Stimulated activated naive CD8-positive, alpha-beta T cell treated with anti-CD3 and anti-CD28 coated beads, Interleukin-15, Interleukin-2, amounts not matched to agents 100 ng/mL and 50 ng/mL, for 24 hours (primary cell): ENCODE measurements at regions not wholly inside any gene's neighbourhood (a gene's known extent, or its start where the extent isn't known, plus 50 kb on each side); places are given as distances from the start of the nearest gene placed in this dataset.

Source experiments
- H3K27ac Mint-ChIP-seq: one replicate; pipeline ENCODE4 v1.8.0; 2021; ENCODE audit warnings: mild to moderate bottlenecking, mixed read lengths
- H3K27me3 Mint-ChIP-seq: one replicate; pipeline ENCODE4 v1.8.0; 2021; ENCODE audit warnings: mixed read lengths
- H3K36me3 Mint-ChIP-seq: one replicate; pipeline ENCODE4 v1.8.0; 2021; ENCODE audit warnings: low read depth, mixed read lengths
- H3K4me1 Mint-ChIP-seq: one replicate; pipeline ENCODE4 v1.8.0; 2021; ENCODE audit warnings: low read depth, mixed read lengths
- H3K4me3 Mint-ChIP-seq: one replicate; pipeline ENCODE4 v1.8.0; 2021; ENCODE audit warnings: mild to moderate bottlenecking, mixed read lengths
- H3K9me3 Mint-ChIP-seq: one replicate; pipeline ENCODE4 v1.8.0; 2021; ENCODE audit warnings: mixed read lengths

DNA sequence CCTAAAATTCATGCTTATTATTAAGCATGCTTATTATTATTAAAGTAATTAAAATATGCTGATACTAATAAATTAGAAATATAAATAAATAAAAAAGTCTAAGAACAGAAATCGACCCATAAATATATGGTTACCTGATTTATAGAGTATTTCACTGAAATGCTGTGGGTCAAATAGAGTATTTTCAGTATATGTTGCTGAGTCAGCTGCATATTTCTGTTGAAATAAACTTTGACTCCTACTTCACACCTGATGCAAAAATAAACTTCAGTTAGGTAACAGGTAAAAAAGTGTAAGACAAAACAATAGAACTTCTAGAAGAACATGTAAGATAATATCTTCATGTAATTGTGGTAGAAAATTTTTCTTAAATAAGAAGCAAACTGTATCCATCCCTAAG is 967.9 kb downstream of the TRHDE start:
- no peak overlapping the region for H3K27ac Mint-ChIP-seq
- no peaks in the 10 kb centered on the region for H3K4me1 Mint-ChIP-seq
- no peaks in the 10 kb centered on the region for H3K27me3 Mint-ChIP-seq
- H3K4me3 Mint-ChIP-seq = no peak overlapping the region
- H3K9me3 Mint-ChIP-seq = peaks cover 10% of the 10 kb centered on the region
- H3K36me3 Mint-ChIP-seq = no peaks in the 10 kb centered on the region

DNA sequence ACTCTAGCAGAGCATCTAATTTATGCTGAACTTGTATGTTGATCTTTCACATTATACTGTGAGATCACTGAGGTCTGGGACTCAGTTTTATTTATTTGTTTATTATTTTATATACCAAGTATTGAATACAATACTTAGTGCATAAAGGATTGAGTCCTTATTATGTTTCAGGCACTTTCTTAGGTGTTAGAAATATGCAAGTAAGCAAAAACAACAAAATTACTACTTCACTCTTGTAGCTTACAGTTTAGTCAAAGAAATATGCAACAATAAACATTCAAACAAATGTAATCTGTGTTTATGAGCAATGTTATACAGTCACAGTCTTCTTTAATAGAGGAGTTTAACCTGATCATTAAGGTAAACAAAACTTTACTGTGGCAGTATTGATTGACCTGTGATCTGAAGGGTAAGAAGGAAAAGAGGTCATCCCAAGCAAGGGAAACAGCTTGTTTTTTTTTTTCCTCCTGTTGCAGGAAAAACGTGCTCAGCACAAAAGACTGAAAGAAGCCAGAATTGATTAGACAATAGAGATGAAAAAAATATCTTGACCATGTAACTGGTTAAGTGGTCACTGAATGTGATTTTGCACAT is 990.7 kb downstream of the TRHDE start:
- no peak overlapping the region for H3K27ac Mint-ChIP-seq
- no peaks in the 10 kb centered on the region for H3K36me3 Mint-ChIP-seq
- no peak overlapping the region for H3K4me3 Mint-ChIP-seq
- no peaks in the 10 kb centered on the region for H3K4me1 Mint-ChIP-seq
- no peaks in the 10 kb centered on the region for H3K27me3 Mint-ChIP-seq
- H3K9me3 Mint-ChIP-seq = peaks cover 9% of the 10 kb centered on the region

DNA sequence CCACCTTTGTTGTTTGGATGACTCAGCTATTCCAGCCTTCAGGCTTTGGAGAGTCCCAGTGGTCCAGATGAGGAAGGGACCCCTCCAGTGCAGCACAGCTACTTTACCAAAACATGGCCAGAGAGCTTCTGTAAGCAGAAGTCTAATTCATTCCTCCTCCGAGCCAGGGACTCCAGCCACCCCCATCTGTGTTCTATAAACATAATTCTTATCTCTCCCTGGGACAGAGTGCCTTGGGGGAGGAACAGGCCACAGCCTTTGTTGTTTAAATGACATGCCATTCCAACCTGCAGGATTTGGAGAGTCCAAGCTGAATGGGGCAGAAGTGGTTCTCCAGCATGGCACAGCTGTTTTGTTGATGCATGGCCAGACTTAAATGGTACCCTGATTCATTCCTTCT is 994.0 kb downstream of the TRHDE start:
- no peaks in the 10 kb centered on the region for H3K36me3 Mint-ChIP-seq

DNA sequence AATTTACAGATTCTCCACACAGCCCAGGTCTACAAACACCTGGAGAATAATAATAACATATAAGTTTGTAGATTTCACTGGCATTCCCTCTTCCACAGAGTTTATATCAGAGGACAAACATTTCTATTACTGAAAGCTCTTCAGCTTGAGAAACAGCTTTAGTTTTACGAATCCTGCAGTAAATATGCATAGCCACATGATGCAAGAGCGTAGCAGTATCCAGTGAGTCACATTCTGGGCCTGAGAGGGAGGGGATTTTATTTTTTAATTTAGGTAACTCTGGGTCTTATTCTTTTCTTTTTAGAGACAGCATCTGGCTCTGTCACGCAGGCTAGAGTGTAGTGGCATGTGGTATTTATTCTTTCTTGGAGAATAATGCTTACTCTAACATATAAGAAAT is 1002.8 kb downstream of the TRHDE start:
- Mint-ChIP-seq H3K36me3 (no peaks in the 10 kb centered on the region), H3K27me3 (no peaks in the 10 kb centered on the region), H3K4me1 (no peaks in the 10 kb centered on the region), H3K9me3 (peaks cover 20% of the 10 kb centered on the region), H3K27ac (no peak overlapping the region), H3K4me3 (no peak overlapping the region)

More for the DNA sequence above, 994.0 kb downstream of the TRHDE start:
- H3K9me3 Mint-ChIP-seq = peaks cover 23% of the 10 kb centered on the region
- H3K4me3 Mint-ChIP-seq = no peak overlapping the region
- no peak overlapping the region for H3K27ac Mint-ChIP-seq
- H3K4me1 Mint-ChIP-seq = no peaks in the 10 kb centered on the region
- H3K27me3 Mint-ChIP-seq = no peaks in the 10 kb centered on the region

DNA sequence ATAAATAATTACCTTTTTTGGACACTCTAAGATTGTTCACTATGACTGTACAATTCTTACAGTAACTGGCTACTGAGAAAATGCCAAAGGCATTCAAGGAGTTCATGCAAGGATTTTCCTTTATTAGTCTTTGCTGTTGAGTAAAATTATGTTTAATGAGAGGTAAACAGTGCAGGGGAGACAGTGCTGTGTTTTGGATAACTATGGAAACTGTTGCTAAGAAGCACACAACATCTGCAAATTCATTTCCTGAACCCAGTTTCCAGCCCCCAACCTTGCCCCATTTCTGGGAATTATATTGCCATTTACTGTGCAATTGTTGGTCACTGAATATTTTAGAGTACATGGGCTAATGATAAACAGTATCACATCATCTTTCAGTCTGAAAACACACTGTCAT is 1005.8 kb downstream of the TRHDE start:
- Mint-ChIP-seq H3K27me3 (no peaks in the 10 kb centered on the region), H3K9me3 (peaks cover 17% of the 10 kb centered on the region), H3K4me1 (no peaks in the 10 kb centered on the region), H3K36me3 (no peaks in the 10 kb centered on the region), H3K27ac (no peak overlapping the region), H3K4me3 (no peak overlapping the region)

DNA sequence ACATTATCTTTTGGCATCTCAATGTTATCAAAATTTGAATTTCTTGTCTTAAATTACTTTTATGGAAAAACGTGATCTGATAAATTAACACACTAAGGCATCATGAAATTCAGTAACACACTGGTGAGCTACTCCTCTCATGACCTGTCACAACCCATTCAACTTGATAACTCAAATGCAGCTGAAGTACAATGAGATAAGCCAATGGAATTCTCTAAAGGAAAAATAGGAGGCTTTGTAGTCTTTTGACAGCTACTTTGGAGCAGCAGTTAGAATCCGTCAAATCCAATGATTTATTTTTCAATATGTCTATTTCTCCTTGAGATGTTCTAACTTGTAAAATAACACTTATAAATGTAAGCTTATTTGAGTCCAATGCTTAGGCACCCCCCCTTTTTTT is 1029.4 kb downstream of the TRHDE start:
- no peaks in the 10 kb centered on the region for H3K36me3 Mint-ChIP-seq
- no peak overlapping the region for H3K27ac Mint-ChIP-seq

DNA sequence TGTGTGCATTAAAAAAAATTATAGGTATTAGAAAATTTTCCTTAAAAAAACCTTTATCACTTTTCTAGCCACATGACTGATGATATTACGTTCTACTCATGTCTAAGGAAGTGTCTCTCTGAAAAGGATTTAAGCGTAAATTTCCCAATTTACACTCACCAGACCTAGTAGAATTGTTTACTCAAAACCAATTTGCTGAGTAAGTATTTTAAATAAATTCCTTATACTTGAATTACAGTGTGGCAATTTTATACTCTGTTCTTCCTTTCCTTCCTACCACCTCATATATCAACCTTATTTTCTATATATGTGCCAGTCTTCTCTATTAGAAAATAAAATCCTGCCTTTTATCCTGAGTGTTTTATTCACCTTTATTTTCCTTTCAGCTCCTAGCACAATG is 1035.1 kb downstream of the TRHDE start:
- no peaks in the 10 kb centered on the region for H3K27me3 Mint-ChIP-seq
- no peaks in the 10 kb centered on the region for H3K36me3 Mint-ChIP-seq
- no peak overlapping the region for H3K27ac Mint-ChIP-seq
- no peak overlapping the region for H3K4me3 Mint-ChIP-seq
- H3K4me1 Mint-ChIP-seq = no peaks in the 10 kb centered on the region
- peaks cover 16% of the 10 kb centered on the region for H3K9me3 Mint-ChIP-seq

More for the DNA sequence above, 1029.4 kb downstream of the TRHDE start:
- H3K4me1 Mint-ChIP-seq = no peaks in the 10 kb centered on the region
- H3K27me3 Mint-ChIP-seq = no peaks in the 10 kb centered on the region
- peaks cover 11% of the 10 kb centered on the region for H3K9me3 Mint-ChIP-seq
- H3K4me3 Mint-ChIP-seq = no peak overlapping the region

DNA sequence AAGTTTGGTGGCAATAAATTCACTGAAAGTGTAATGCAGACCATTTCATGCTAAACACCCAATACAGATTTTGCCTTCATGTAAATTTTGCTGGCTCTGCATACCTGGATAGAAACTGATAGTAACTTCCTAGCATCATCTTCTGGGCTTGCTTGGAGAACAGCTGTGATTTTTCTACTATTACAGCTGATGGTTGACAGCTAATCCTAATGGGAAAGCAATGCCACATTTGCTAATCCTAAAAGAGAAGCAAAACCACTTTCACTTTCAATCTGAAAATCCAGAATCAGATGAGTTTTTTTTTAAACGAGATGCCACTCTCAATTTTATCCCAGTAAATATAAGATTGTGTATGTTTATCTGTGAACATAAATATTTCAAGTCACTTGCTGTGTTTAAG is 1035.9 kb downstream of the TRHDE start:
- H3K27ac Mint-ChIP-seq = no peak overlapping the region
- no peaks in the 10 kb centered on the region for H3K4me1 Mint-ChIP-seq
- H3K27me3 Mint-ChIP-seq = no peaks in the 10 kb centered on the region
- no peak overlapping the region for H3K4me3 Mint-ChIP-seq
- peaks cover 20% of the 10 kb centered on the region for H3K9me3 Mint-ChIP-seq
- H3K36me3 Mint-ChIP-seq = no peaks in the 10 kb centered on the region

DNA sequence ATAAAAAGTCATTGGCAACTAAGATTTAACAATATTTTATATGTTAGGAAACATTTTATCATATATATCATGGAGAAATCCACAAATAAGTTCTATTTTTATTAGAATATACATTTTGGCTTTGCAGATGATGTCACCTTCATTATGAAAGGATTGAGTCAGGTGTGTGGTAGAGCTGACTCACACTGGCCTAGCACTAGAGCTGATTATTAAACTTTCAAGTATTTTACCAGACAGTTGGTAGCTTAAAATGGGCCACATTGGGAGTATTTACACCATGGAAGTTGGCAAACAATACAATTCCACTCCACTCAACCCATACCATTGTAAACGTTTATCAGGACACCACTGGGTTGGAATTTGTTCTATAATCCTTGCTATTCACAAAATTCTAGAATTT is 1036.6 kb downstream of the TRHDE start:
- Mint-ChIP-seq H3K27me3 (no peaks in the 10 kb centered on the region), H3K27ac (no peak overlapping the region), H3K4me3 (no peak overlapping the region), H3K9me3 (peaks cover 25% of the 10 kb centered on the region), H3K4me1 (no peaks in the 10 kb centered on the region), H3K36me3 (no peaks in the 10 kb centered on the region)

DNA sequence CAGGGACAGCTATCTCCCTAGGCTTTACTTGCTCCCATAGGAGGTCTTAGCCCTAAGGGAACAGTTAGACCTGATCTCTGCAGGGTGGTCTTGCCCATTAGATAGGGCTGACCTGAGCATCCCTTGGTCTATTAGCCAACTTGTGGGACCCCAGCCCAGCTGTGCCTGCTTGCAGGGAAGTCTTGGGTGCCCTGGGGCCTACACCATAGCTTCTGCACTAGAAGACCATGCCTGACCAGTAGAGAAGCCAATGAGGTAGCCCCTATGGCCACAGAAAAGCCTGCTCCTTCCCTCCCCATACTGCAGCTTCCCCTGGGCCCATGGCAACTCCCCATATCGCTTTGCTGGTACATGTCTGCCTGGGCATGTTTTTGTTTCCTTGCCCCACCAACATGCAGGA is 1049.1 kb downstream of the TRHDE start:
- Mint-ChIP-seq H3K36me3 (no peaks in the 10 kb centered on the region), H3K4me3 (no peak overlapping the region), H3K9me3 (peaks cover 23% of the 10 kb centered on the region), H3K27ac (no peak overlapping the region), H3K27me3 (no peaks in the 10 kb centered on the region), H3K4me1 (no peaks in the 10 kb centered on the region)

DNA sequence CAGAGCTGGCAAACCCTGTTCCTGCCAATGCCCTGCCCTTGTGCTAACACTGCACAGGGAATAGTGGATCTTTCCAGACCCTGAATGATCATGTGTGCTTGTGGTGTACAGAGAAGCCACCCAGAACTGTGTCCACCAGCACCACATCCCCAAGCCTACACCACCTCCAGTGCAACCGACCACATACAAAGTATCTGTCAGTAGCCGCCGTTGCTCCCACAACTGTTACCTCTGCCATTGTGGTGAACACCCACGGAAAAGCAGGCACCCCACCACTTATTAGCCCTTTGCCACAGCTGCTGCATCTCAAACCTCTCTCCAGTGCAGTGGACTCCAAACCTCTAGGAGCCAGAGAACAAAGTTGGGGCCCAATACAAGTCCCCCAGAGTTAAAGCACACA is 1049.6 kb downstream of the TRHDE start:
- H3K36me3 Mint-ChIP-seq = no peaks in the 10 kb centered on the region
- no peaks in the 10 kb centered on the region for H3K27me3 Mint-ChIP-seq
- no peak overlapping the region for H3K4me3 Mint-ChIP-seq
- H3K9me3 Mint-ChIP-seq = peaks cover 23% of the 10 kb centered on the region
- H3K27ac Mint-ChIP-seq = no peak overlapping the region
- H3K4me1 Mint-ChIP-seq = no peaks in the 10 kb centered on the region

DNA sequence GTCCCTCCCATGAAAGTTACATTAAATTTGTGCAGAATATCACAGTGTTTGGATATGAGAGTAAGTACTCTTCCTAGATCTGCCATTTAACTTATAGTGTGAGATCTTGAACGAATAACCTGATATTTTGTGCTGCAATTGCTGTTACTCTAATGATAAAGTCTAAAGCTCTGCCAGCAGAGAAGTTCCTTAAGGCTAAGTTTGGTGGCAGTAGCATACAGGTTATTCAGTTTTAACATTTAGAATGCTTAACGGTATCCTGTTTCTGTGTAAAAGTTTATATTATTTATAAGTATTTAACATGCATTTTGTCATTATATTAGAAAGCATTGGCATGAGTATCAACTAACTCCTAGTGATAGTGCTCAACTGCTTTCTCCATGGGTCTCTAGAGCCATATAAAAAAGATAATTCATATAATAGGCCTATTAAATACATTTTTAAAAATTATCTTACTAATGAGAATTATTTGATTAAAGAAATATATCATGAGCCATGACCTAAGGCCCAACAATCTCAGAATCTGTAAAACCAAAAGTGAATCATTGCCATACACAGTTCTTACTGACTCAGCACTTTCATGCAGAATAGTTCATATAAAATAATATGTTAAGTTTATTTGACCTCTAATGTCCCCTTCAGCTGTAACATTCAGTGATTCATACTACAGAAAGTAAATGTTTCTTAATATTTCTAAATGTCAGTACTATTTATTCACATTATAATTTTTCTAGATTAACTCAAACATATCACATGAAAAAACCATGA is 1058.6 kb downstream of the TRHDE start:
- H3K27me3 Mint-ChIP-seq = no peaks in the 10 kb centered on the region
- H3K27ac Mint-ChIP-seq = no peak overlapping the region
- H3K4me3 Mint-ChIP-seq = no peak overlapping the region
- no peaks in the 10 kb centered on the region for H3K4me1 Mint-ChIP-seq
- H3K36me3 Mint-ChIP-seq = no peaks in the 10 kb centered on the region
- H3K9me3 Mint-ChIP-seq = peaks cover 14% of the 10 kb centered on the region

DNA sequence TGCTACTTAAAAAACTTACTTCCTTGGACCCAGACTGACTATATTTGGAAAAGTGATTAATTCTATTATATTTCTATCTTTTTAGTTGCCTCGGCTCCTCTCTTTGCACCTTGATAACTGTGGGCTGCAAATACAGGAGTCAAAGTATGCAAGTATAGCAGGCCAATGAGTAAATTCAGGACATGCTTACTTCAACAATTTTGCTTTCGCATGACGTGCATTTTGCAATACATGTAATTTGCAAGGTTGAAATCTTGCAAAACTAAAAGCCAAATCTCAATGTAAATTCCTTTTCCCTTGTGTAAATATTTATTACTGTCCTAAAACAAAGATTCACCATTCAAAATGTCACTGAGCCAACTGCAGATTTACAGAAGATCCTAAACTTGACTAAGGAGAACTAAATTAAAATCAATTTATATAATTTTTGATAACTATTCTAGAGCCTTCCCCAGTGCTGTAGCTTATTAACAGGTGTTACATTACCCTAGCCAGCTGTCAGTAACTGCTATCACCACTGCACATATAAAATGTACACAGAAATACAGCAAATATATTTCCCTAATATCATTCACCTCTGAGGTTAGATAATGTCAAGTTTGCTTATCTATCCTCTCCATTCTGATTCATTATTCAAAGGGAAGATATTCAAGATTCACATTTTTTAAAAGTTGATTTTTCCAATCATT is 1069.5 kb downstream of the TRHDE start:
- H3K36me3 Mint-ChIP-seq = no peaks in the 10 kb centered on the region
- no peak overlapping the region for H3K4me3 Mint-ChIP-seq
- H3K27me3 Mint-ChIP-seq = no peaks in the 10 kb centered on the region
- H3K9me3 Mint-ChIP-seq = peaks cover 4% of the 10 kb centered on the region
- H3K27ac Mint-ChIP-seq = no peak overlapping the region
- no peaks in the 10 kb centered on the region for H3K4me1 Mint-ChIP-seq

DNA sequence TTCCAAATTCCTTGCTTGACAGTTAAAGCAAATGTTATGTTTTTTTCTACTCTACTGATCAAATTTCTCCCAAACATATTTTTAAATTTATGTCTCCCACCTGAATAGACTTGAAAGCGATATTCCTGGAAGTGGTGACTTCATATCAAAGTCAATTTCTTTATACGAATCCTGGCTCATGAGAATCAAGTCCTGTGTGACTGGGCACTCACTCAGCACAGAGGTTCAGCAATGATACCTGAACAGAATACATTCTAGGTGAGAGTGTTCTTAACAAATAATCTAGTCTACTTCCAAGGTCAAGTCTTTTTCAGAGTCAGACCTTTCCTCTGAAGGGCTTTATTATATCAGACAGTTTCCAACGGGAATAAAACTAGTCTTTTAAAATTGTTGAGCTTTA is 1070.6 kb downstream of the TRHDE start:
- peaks cover 11% of the 10 kb centered on the region for H3K9me3 Mint-ChIP-seq
- H3K4me1 Mint-ChIP-seq = no peaks in the 10 kb centered on the region
- H3K36me3 Mint-ChIP-seq = no peaks in the 10 kb centered on the region
- no peak overlapping the region for H3K4me3 Mint-ChIP-seq
- no peaks in the 10 kb centered on the region for H3K27me3 Mint-ChIP-seq
- H3K27ac Mint-ChIP-seq = no peak overlapping the region

DNA sequence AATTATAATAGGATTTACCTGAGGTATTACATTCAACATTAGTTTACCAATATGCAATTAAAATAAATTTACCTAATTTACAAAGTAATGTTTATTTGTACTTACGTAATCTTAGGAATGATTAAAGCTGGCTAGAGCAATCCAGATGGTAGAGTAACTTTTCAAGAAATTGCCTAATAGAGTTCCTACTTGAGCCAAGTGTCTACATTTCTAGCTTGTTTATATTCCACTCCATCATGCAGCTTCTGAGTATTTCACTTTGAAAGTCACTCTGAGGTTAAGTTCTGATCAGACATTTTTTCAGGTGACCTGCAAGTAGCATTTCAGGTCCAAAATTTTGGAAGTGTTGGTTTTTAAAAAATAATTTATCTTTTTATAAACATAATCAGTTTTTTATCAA is 1080.7 kb downstream of the TRHDE start:
- Mint-ChIP-seq H3K4me1 (no peaks in the 10 kb centered on the region), H3K27me3 (no peaks in the 10 kb centered on the region), H3K36me3 (no peaks in the 10 kb centered on the region), H3K27ac (no peak overlapping the region), H3K4me3 (no peak overlapping the region), H3K9me3 (peaks cover 11% of the 10 kb centered on the region)
